Fibroblast of villous mesenchyme (primary cell): ENCODE measurements at regions not wholly inside any gene's neighbourhood (a gene's known extent, or its start where the extent isn't known, plus 50 kb on each side); places are given as distances from the start of the nearest gene placed in this dataset.
A peak's percentile ranks its signal among the peaks of the same experiment; 100 is the strongest.

ENCODE experiments used
- DNase-seq: peaks from one replicate; pipeline ENCODE4 v3.0.0-alpha.2; 2010; ENCODE audit warnings: low read depth
- H3K4me3 ChIP-seq: 2 replicates; pipeline ENCODE4 v1.5.1; 2011; ENCODE audit warnings: low read depth, mild to moderate bottlenecking, low read length
- CTCF ChIP-seq: IDR thresholded peaks from 2 replicates; pipeline ENCODE4 v1.5.1; 2012; ENCODE audit warnings: low read depth, mild to moderate bottlenecking, low read length; ENCODE audit not compliant: insufficient read depth

DNA sequence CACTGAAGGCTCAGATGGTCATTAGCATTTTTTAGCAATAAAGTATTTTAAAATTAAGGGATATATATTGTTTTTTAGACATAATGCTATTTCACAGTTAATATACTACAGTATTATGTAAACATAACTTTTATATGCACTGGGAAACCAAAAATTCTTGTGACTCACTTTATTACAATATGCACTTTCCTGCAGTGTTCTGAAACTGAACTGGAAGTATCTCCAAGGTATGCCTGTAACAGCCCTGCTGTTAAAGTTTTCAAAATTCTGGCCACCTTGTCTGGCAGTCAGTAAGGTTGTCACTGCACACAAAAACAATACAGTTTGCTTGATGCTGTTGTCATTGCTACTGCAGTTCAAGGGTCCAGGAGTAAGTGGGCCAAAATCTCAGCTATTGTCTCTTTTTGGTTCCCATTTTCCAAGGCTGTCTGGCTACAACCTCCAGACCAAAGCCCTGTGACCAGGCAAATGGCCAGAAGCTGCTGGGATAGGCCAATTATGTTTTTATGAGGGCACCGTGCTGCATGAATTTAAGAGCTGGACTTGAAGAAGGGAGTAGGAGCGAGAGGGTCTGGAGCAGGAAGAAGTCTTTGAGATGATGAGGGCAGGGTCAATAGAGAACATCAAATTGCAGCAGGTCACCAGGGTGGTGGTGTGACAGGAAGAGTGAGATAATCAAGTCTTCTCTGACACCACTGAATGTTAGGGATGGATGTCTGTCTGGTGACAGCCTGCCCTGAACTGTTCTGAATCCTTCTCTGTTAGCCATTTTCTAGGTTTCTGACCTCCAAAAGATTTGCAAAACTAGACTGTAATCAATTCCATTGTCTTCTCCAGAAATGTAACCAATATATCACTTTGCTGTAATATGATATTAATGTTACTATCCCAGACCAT, 82.3 kb upstream of the CACHD1 start:
- no peak overlapping the region for H3K4me3 ChIP-seq
- no peak for DNase-seq
- no peak for TF ChIP-seq CTCF

GRCh38 chr1:64388336-64388735, 81.6 kb upstream of the CACHD1 start:
- no peak for TF ChIP-seq CTCF
- no peak for DNase-seq
- no peak overlapping the region for H3K4me3 ChIP-seq

GRCh38 chr1:64392109-64392508, 77.8 kb upstream of the CACHD1 start:
- H3K4me3 ChIP-seq = no peak overlapping the region
- no peak for DNase-seq
- no peak for TF ChIP-seq CTCF

DNA sequence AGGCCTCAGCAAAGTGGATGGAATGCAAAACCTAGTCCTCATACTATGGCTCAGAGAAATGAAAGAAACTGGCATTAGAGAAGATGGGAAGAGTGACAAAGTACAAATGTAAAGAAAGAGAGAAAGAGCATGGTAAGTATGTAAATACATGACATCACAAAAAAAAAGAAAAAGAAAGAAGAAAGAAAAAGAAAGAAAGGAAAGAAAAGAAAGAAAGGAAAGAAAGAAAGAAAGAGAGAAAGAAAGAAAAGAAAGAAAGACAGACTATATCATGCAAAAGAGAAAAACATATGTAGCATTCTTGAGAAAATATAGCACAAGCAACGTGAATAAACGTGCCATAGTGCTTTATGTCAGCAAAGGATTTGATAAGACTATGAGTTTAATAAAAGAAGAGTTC, 76.1 kb upstream of the CACHD1 start:
- no peak for DNase-seq
- TF ChIP-seq CTCF = no peak
- no peak overlapping the region for H3K4me3 ChIP-seq

DNA sequence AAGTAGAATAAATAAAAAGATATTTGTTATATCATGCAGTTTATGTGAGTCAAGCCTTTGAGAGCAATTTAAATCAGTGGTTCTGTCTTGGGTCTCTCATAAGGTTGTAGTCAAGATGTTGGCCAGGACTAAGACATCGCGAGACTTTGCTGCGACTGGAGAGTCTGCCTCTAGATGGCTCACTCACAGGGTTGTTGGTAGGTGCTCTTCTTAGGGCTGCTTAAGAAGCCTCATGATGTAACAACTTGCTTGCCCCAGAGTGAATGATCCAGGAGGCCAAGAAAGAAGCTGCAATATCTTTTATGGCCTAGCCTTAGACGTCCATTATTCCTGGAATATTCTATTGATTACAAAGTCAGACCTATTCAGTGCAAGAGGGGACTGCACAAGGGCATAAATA, 73.1 kb upstream of the CACHD1 start:
- no peak overlapping the region for H3K4me3 ChIP-seq
- peak; percentile 9 for DNase-seq
- no peak for TF ChIP-seq CTCF

- TF ChIP-seq CTCF = no peak
- no peak for DNase-seq
- H3K4me3 ChIP-seq = no peak overlapping the region
These were observed 72.4 kb upstream of the CACHD1 start for GRCh38 chr1:64397541-64397940.

DNA sequence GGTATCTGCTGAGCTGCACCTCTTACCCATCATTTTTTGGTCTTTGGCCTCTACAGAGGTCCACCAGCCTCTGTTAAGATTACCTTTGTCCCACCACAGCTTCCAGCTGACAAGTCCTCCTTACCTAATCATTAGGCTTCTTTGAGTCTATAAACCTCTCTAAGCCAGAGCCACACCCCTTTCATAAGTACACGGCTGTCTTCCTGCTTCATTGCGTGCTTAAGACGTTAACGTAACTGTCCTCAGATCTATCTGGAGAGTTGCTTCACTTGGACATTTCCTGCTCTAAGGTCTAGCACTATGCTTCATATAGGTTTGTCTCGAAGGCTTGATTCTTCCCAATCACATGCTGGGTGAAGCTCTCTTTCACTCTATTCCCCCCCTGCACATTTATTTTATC, 71.0 kb upstream of the CACHD1 start:
- no peak overlapping the region for H3K4me3 ChIP-seq
- DNase-seq = no peak
- TF ChIP-seq CTCF = no peak
